ENCODE measurements at regions not wholly inside any gene's neighbourhood (a gene's known extent, or its start where the extent isn't known, plus 50 kb on each side); places are given as distances from the start of the nearest gene placed in this dataset.

DNA sequence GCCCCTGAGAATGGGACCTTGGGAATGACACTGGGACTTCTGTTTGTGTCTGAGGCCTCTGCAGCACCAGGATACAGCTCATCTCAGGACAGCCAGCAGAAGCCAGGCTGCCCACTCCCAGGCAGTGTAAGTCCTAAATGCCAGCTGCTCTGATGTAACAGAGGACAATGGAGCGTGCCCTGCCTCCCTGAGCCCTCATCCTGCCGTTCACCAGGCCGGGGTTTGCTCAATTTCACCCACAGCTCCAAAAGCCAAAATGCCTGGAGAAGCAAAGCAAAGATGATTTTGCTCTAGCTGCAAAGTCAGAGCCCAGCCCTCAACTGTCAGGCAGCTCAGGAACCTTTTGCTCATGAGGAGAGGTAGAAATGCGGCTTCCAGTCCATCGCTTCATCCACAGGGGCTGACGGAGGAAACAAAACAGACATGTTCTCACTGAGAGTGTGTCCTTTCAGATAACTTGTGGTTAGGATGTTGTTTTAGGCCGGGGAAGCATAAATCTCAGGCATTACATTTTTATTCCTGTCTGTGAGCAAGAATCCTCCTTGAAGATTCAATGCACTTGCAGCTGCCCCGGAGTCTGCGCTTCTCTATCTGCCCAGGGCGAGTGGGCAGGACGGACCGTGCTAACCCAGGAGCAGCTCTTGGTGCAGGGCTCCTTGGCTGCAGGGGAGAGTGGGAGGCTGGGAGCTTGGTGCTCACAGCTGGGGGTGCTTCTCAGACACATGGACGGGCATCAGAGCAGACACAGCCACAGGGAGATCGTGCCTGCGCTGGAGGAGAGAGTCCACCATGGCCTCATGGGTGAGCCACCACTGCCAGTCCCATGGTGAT is 83.2 kb upstream of the CHST15 start:
- no peaks in the 10 kb centered on the region for H3K4me1 ChIP-seq
- ATAC-seq (no peak), DNase-seq (no peak)
- no peaks in the 10 kb centered on the region for H3K27me3 ChIP-seq
- H3K27ac ChIP-seq: no peak overlapping the region
- intact Hi-C loops (cut with DNase I; ENCODE audit: low total_unique reads): no loop called here
- H3K4me3 ChIP-seq: no peak overlapping the region
- no peaks in the 10 kb centered on the region for H3K9me3 ChIP-seq
- TF ChIP-seq, protein P1, sequence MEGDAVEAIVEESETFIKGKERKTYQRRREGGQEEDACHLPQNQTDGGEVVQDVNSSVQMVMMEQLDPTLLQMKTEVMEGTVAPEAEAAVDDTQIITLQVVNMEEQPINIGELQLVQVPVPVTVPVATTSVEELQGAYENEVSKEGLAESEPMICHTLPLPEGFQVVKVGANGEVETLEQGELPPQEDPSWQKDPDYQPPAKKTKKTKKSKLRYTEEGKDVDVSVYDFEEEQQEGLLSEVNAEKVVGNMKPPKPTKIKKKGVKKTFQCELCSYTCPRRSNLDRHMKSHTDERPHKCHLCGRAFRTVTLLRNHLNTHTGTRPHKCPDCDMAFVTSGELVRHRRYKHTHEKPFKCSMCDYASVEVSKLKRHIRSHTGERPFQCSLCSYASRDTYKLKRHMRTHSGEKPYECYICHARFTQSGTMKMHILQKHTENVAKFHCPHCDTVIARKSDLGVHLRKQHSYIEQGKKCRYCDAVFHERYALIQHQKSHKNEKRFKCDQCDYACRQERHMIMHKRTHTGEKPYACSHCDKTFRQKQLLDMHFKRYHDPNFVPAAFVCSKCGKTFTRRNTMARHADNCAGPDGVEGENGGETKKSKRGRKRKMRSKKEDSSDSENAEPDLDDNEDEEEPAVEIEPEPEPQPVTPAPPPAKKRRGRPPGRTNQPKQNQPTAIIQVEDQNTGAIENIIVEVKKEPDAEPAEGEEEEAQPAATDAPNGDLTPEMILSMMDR (IDR thresholded peaks at IDR 0.05 in 4 of 5, conservative IDR thresholded peaks at IDR 0.05 in 1 of 5): no peak
- TF ChIP-seq POLR2A (IDR thresholded peaks at IDR 0.05): no peak
- no peaks in the 10 kb centered on the region for H3K36me3 ChIP-seq
- in situ Hi-C loops (cut with MboI; ENCODE audit: low sequenced_read_pairs in 4 of 4): no loop called here

DNA sequence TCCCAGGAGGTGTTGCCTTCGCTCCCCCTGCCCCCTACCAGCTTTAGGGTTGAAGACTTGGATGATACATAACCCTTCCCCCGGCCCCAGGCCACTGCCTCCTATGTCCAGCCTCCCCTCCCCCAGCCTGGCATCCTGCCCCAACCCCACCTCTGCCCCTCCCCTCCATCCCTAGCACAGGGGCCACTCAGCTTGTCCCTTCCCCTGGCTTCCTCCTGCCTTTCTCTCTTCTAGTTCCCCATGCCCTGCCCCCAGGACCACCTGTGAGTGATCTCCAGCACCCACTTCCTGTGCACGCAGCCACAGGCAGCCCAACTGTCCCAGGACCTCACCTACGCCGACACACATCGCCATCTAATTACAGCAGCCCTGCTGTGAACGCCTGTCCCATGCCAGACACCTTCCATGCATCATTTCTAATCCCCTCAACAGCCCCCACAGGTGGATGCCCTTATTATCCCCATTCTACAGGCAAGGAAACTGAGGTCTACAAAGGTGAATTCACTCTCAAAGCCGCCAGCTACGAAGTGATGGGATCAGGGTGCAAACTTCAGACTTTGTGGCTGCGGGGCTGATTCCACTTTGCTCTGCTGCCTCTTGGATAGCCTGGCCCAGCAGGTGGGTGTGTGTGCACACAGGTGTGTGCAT is 82.4 kb upstream of the CHST15 start:
- no peak for ATAC-seq
- no peaks in the 10 kb centered on the region for H3K4me1 ChIP-seq
- no peak overlapping the region for H3K4me3 ChIP-seq
- no peak for DNase-seq
- no peak overlapping the region for H3K27ac ChIP-seq
- H3K9me3 ChIP-seq: no peaks in the 10 kb centered on the region
- intact Hi-C loops (cut with DNase I; ENCODE audit: low total_unique reads): no loop called here
- TF ChIP-seq, protein P1 (IDR thresholded peaks at IDR 0.05 in 4 of 5, conservative IDR thresholded peaks at IDR 0.05 in 1 of 5): no peak
- no peak for TF ChIP-seq POLR2A (IDR thresholded peaks at IDR 0.05)
- in situ Hi-C loops (cut with MboI; ENCODE audit: low sequenced_read_pairs in 4 of 4): no loop called here
- H3K36me3 ChIP-seq: no peaks in the 10 kb centered on the region
- no peaks in the 10 kb centered on the region for H3K27me3 ChIP-seq

DNA sequence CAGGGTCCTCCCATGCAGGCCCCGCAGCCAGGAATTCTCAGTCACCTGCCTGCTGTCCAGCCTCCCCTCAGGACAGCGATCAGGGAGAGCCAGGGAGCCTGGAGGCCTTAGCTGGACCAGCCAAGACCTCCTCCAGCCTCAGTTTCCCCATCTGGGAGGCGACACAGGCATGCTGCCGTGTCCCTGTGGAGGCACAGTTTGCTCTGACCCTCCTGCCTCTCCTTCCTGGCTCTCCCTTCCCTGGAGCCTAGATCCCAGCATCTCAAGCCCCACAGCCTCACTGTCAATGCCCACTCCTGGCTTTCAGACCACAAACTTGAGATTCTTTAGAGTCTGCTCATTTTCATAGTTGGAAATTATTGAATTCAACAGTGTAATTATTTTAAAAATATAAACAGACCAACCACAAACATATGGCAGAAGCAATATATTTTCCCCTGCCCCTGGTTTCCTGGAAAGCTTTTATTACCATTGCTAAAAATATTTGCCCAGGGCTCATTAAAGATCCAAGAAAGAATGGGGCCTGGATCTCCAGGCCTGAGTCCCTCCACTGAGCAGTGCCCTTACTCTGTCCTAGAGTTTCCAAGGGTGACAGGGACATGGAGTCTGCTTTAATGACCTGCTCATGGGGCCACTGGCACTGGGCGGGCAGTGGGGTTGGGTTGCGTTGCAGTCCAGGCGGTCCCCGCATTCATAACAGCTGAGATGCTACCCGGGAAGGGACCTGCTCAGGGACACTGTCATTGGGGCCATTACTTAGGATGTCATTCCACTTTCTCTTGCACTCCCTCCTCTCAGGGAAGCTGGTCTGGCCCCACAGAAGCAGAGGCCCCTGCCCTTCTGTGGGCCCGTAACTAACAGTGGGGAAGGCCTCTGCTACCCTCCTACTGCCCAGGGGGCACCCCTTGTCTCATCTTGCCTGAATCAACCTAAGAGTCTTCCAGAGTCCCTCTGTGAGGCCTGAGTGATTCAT is 81.6 kb upstream of the CHST15 start:
- no peak for ATAC-seq
- no peak for DNase-seq
- intact Hi-C loops (cut with DNase I; ENCODE audit: low total_unique reads): no loop called here
- Histone ChIP-seq H3K4me3 (no peak overlapping the region), H3K9me3 (no peaks in the 10 kb centered on the region), H3K4me1 (no peaks in the 10 kb centered on the region), H3K36me3 (no peaks in the 10 kb centered on the region), H3K27me3 (no peaks in the 10 kb centered on the region), H3K27ac (no peak overlapping the region)
- no peak for TF ChIP-seq POLR2A (IDR thresholded peaks at IDR 0.05)
- TF ChIP-seq, protein P1 (IDR thresholded peaks at IDR 0.05 in 4 of 5, conservative IDR thresholded peaks at IDR 0.05 in 1 of 5): no peak
- in situ Hi-C loops (cut with MboI; ENCODE audit: low sequenced_read_pairs in 4 of 4): no loop called here

GRCh38 chr10:124174071-124174566 is 80.7 kb upstream of the CHST15 start:
- Histone ChIP-seq H3K27me3 (no peaks in the 10 kb centered on the region), H3K9me3 (no peaks in the 10 kb centered on the region), H3K4me1 (no peaks in the 10 kb centered on the region), H3K27ac (no peak overlapping the region), H3K4me3 (no peak overlapping the region), H3K36me3 (no peaks in the 10 kb centered on the region)
- ATAC-seq: no peak
- intact Hi-C loops (cut with DNase I; ENCODE audit: low total_unique reads) (no loop called here), in situ Hi-C loops (cut with MboI; ENCODE audit: low sequenced_read_pairs in 4 of 4) (no loop called here)
- TF ChIP-seq POLR2A (IDR thresholded peaks at IDR 0.05): no peak
- TF ChIP-seq, protein P1 (IDR thresholded peaks at IDR 0.05 in 4 of 5, conservative IDR thresholded peaks at IDR 0.05 in 1 of 5): no peak
- no peak for DNase-seq

Data from gastrocnemius medialis (tissue), 4 donors.